H1 (cell line): ENCODE measurements at regions not wholly inside any gene's neighbourhood (a gene's known extent, or its start where the extent isn't known, plus 50 kb on each side); places are given as distances from the start of the nearest gene placed in this dataset.

Experiments
- GTF2F1 ChIP-seq: IDR thresholded peaks from 2 replicates; pipeline ENCODE4 v1.6.1; 2012; ENCODE audit warnings: low read depth, low read length, improper control_type of control experiment, borderline replicate concordance
- HDAC2 ChIP-seq, 2 experiments: fragments of 300-600 bp in 1 of 2; sonication (generic) in 1 of 2; IDR thresholded peaks; 2 replicates each; pipeline ENCODE4 v1.6.1; 2011 to 2012; ENCODE audit warnings: low read depth in 2 of 2, low read length in 2 of 2, mild to moderate bottlenecking in 2 of 2, moderate library complexity in 2 of 2, borderline replicate concordance in 1 of 2, inconsistent platforms in 1 of 2
- KDM5A ChIP-seq: fragments of 200-600 bp; IDR thresholded peaks from 2 replicates; pipeline ENCODE4 v1.7.1; 2012; ENCODE audit warnings: mild to moderate bottlenecking, low read length, inconsistent platforms, mixed read lengths
- RBBP5 ChIP-seq: IDR thresholded peaks from 2 replicates; pipeline ENCODE4 v1.7.1; 2012; ENCODE audit warnings: low read depth, mild to moderate bottlenecking, inconsistent platforms, low read length, moderate library complexity, borderline replicate concordance
- SAP30 ChIP-seq: fragments of 300-600 bp; sonication (generic); IDR thresholded peaks from 2 replicates; pipeline ENCODE4 v1.7.1; 2012; ENCODE audit warnings: low read length, moderate library complexity, mild to moderate bottlenecking, inconsistent platforms; ENCODE audit not compliant: insufficient read depth, insufficient replicate concordance
- TBP ChIP-seq: IDR thresholded peaks from 2 replicates; pipeline ENCODE4 v1.6.1; 2011; ENCODE audit warnings: low read depth, low read length, improper control_type of control experiment
- TEAD4 ChIP-seq: IDR thresholded peaks from 2 replicates; pipeline ENCODE4 v1.6.1; 2012; ENCODE audit warnings: low read depth, low read length, inconsistent platforms, mixed read lengths

GRCh38 chr2:236459393-236459792, 110.2 kb upstream of the ACKR3 start (continued):
- TF ChIP-seq TEAD4, result no peak
- TF ChIP-seq SAP30, result no peak
- TF ChIP-seq KDM5A, result no peak
- no peak for TF ChIP-seq GTF2F1
- TF ChIP-seq TBP, result no peak
- TF ChIP-seq RBBP5, result no peak
- no peak for TF ChIP-seq HDAC2 (IDR thresholded peaks at IDR 0.05; ENCODE audit: borderline replicate concordance in 1 of 2, low read depth in 2 of 2, low read length in 2 of 2)
